ENCODE measurements at regions not wholly inside any gene's neighbourhood (a gene's known extent, or its start where the extent isn't known, plus 50 kb on each side); places are given as distances from the start of the nearest gene placed in this dataset.

GRCh38 chr2:2871480-2872308, 505.9 kb downstream of the EIPR1 start:
- TF ChIP-seq POLR2A (IDR thresholded peaks at IDR 0.05) (no peak), POLR2AphosphoS5 (IDR thresholded peaks at IDR 0.05) (no peak), EP300 (IDR thresholded peaks at IDR 0.05; ENCODE audit: low read depth) (no peak)
- TF ChIP-seq, protein P1, sequence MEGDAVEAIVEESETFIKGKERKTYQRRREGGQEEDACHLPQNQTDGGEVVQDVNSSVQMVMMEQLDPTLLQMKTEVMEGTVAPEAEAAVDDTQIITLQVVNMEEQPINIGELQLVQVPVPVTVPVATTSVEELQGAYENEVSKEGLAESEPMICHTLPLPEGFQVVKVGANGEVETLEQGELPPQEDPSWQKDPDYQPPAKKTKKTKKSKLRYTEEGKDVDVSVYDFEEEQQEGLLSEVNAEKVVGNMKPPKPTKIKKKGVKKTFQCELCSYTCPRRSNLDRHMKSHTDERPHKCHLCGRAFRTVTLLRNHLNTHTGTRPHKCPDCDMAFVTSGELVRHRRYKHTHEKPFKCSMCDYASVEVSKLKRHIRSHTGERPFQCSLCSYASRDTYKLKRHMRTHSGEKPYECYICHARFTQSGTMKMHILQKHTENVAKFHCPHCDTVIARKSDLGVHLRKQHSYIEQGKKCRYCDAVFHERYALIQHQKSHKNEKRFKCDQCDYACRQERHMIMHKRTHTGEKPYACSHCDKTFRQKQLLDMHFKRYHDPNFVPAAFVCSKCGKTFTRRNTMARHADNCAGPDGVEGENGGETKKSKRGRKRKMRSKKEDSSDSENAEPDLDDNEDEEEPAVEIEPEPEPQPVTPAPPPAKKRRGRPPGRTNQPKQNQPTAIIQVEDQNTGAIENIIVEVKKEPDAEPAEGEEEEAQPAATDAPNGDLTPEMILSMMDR (IDR thresholded peaks at IDR 0.05), result no peak
